ENCODE measurements at regions not wholly inside any gene's neighbourhood (a gene's known extent, or its start where the extent isn't known, plus 50 kb on each side); places are given as distances from the start of the nearest gene placed in this dataset.
"Not testable (repeated sequence)": the region's sequence is repeated elsewhere in the genome, so short reads cannot be mapped to it uniquely, and the experiment has no call there.

DNA sequence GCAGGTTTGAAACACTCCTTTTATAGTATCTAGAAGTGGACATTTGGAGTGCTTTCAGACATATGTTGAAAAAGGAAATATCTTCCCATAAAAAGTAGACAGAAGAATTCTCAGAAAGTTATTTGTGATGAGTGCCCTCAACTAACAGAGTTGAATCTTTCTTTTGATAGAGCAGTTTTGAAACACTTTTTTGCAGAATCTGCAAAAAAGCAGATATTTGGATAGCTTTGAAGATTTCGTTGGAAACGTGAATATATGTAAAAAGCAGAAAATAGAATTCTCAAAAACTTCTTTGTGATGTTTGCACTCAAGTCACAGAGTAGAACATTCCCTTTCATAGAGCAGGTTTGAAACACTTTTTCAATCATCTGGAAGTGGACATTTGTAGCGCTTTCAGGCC lies 676.4 kb upstream of the ZNF337 start:
- not testable (repeated sequence) for DNase-seq

DNA sequence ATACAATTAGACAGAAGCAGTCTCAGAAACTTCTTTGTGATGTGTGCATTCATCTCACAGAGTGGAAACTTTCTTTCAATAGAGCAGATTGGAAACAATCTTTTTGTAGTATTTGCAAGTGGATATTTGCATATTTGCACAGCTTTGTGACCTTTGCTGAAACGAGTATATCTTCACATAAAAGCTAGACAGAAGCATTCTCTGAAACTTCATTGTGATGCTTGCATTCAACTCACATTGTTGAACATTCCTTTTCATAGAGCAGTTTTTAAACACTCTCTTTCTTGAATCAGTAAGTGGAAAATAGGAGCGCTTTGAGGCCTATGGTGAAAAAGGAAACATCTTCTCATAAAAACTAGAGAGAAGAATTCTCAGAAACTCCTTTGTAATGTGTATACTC lies 657.9 kb upstream of the ZNF337 start:
- DNase-seq: no peak

DNA sequence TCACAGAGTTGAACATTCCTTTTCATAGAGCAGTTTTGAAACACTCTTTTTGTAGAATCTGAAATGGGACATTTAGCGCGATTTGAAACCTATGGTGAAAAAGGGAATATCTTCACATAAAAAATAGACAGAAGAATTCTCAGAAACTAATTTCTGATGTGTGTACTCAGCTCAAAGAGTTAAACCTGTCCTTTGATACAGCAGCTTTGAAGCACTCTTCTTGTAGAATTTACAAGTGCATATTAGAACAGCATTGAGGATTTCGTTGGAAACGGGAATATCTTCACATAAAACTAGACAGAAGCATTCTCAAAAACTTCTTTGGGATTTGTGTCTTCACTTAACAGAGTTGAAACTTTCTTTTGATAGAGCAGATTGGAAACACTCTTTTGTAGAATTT lies 650.7 kb upstream of the ZNF337 start:
- no peak for DNase-seq

DNA sequence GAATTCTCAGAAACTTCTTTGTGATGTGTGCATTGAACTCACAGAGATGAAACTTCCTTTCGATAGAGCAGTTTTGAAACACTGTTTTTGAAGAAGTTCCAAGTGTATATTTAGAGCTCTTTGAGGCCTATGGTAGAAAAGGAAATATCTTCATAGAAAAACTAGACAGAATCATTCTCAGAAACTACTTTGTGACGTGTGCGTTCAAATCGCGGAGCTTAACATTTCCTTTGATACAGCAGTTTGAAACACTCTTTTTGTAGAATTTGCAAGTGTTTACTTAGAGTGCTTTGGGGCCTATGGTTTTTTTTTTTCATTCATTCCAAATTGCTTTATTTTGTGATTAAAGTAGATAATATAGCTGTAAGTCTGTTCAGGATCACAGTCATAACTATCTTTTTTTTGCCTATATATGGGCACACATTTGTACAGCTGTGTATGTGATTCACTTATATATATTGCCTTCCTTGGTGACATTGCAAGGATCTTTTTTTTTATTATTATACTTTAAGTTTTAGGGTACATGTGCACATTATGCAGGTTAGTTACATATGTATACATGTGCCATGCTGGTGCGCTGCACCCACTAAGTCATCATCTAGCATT lies 643.9 kb upstream of the ZNF337 start:
- DNase-seq: not testable (repeated sequence)

DNA sequence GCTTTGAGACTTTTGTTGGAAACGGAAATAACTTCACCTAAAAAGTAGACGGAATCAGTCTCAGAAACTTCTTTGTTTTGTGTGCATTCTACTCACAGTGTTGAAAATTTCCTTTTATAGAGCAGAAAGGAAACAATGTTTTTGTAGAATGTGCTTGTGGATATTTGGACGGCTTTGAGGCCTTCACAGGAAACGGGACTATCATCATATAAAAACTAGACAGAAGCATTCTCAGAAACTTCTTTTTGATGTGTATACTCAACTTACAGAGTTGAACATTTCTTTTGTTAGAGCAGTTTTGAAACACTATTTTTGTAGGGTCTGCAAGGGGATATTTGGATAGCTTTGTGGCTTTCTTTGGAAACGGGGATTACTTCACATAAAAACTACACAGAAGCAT lies 627.5 kb upstream of the ZNF337 start:
- DNase-seq: no peak

DNA sequence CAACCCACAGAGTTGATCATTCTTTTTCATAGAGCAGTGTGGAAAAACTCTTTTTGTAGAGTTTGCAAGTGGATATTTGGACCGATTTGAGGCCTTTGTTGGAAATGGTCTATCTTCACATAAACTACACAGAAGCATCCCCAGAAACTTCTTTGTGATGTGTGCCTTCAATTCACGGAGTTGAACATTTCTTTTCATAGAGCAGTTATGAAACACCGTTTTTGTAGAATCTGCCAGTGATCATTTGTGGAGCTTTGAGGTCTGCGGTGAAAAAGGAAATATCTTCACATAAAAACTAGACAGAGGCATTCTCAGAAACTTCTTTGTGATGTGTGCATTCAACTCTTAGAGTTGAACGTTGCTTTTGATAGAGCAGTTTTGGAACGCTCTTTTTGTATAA lies 618.4 kb upstream of the ZNF337 start:
- no peak for DNase-seq

DNA sequence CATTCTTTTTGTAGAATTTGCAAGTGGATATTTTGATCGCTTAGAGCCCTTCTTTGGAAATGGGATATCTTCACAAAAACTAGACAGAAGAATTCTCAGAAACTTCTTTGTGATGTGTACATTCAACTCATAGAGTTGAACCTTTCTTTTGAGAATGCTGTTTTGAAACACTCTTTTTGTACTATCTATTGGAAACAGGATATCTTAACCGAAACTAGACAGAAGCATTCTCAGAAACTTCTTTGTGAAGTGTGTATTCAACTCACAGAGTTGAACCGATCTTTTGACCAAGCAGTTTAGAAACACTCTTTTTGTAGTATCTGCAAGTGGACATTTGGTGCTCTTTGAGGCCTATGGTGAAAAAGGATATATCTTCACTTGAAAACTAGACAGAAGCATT lies 613.1 kb upstream of the ZNF337 start:
- DNase-seq: not testable (repeated sequence)

DNA sequence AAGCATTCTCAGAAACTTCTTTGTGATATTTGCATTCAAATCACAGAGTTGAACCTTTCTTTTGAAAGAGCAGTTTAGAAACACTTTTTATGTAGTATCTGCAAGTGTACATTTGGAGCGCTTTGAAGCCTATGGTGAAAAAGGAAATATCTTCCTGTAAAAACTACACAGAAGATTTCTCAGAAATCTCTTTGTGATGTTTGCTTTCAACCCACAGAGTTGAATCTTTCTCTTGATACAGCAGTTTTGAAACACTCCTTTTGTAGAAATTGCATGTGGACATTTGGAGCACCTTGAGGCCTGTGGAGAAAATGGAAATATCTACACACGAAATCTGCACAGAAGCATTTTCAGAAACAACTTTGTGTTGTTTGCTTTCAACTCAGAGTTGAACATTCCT lies 612.3 kb upstream of the ZNF337 start:
- no peak for DNase-seq

DNA sequence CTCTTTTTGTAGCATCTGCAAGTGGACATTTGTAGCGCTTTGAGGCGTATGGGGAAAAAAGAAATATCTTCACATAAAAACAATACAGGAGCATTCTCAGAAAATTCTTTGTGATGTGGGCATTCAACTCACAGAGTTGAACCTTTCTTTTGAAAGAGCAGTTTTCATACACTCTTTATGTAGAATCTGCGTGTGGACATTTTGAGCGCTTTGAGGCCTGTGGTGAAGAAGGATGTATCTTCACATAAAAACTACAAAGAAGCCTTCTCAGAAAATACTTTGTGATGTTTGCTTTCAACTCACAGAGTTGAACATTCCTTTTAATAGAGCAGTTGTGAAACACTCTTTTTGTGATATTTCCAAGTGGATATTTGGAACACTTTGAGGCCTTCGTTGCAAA lies 598.4 kb upstream of the ZNF337 start:
- DNase-seq: no peak

DNA sequence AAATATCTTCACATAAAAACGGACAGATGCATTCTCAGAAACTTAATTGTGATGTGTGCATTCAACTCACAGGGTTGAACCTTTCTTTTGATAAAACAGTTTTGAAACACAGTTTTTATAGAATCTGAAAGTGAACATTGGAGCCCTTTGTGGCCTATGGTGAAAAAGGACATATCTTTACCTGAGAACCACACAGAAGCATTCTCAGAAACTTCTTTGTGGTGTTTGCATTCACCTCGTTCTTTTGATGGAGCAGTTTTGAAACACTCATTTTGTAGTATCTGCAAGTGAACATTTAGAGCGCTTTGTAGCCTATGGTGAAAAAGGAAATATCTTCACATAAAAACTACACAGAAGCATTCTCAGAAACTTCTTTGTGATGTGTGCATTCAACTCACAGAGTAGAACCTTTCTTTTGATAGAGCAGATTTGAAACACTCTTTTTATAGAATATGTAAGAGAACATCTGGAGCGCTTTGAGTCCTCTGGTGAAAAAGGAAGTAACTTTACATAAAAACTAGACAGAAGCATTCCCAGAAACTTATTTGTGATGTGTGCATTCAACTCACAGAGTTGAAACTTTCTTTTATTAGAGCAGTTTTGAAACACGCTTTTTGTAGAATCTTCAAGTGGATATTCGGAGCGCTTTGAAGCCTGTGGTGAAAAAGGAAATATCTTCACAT lies 591.9 kb upstream of the ZNF337 start:
- DNase-seq: not testable (repeated sequence)

DNA sequence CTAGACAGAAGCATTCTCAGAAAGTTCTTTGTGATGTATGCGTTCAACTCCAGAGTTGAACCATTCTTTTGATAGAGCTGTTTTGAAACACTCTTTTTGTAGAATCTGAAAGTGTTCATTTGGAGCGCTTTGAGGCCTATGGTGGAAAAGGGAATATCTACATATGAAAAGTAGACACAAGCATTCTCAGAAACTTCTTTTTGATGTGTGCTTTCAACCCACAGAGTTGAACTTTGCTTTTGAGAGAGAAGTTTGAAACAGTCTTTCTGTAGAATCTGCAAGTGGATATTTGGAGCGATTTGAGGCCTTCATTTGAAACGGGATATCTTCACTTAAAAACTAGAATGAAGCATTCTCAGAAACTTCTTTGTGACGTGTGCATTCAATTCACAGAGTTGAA lies 582.6 kb upstream of the ZNF337 start:
- DNase-seq: no peak

DNA sequence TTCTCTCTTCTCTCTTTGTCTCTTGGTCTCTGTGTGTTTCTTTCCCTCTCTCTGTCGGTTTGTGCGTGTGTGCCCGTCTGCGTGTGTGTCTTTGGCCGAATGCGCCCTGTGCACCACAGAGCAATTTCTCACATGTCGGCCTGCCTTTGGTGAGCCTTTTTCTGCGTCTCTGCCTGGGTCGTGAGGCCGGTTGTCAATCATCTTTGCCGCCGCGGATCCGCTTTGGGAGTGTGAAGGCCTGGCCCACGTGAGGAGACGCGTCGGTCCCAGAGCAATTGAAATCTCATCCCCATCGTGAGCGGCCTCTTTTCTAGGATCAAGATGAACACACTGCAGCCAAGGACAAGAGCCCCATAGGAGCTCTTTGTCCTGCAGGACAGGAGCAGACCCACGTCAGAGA lies 580.7 kb upstream of the ZNF337 start:
- DNase-seq: no peak

DNA sequence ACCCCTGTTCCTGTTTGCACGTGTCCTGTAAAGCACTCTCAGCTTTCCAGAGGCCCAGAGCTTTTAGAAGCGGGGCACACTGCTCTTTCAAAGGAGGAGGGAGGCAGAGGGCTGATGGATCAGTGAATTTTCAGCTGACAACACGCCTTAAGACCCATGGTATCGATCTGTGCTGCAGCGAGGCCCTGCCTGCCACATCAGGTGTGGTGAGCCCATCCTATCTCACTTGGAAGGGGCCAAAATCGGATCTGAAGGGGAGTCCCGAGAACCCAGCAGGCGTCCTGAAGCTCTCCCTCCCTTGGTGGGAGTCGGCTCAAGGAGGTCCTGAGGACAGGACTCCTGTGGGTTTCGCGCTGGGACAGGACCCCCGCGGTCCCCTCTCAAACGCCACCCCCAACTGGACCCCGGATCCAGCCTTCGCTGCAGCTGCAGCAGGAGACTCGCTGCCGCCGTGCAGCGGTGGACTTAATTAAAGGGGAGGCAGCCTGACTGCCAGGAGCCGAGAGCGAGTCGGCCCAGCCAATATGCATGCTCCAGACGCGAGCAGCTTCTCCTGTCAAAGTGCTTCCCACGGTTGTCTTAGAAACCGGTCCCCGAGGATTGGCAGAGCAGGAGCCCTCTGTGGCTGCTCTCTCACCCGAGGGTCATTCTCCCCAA lies 580.0 kb upstream of the ZNF337 start:
- DNase-seq: no peak

DNA sequence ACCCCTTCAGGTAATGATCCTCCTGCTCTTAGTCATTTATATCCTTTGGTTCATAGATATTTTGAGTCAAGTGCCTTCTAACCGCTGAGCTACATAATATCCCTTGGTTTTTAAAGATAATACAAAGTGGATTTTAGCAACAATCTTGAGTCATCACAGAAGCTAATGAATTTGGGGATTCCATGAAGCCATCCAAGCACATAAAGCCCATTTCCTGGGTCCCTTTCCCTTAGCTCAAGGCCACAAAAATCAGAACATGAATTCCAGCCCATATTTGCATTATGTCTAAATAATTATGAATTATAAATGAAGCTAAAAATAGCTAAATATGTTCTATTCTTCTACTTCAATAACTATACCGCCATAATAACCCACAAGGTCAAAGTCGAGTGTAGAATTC lies 572.1 kb upstream of the ZNF337 start:
- not testable (repeated sequence) for DNase-seq

DNA sequence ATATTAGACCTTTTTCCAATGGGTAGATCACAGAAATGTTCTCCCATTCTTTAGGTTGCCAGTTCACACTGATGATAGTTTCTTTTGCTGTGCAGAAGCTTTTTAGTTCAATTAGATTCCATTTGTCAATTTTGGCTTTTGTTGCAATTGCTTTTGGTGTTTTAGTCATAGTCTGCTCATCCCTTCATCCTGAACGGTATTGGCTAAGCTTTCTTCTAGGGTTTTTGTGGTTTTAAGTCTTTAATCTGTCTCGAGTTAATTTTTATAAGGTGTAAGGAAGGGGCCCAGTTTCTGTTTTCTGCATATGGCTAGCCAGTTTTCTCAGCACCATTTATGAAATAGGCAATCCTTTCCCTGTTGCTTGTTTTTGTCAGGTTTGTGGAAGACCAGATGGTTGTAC lies 564.3 kb upstream of the ZNF337 start:
- DNase-seq: not testable (repeated sequence)

DNA sequence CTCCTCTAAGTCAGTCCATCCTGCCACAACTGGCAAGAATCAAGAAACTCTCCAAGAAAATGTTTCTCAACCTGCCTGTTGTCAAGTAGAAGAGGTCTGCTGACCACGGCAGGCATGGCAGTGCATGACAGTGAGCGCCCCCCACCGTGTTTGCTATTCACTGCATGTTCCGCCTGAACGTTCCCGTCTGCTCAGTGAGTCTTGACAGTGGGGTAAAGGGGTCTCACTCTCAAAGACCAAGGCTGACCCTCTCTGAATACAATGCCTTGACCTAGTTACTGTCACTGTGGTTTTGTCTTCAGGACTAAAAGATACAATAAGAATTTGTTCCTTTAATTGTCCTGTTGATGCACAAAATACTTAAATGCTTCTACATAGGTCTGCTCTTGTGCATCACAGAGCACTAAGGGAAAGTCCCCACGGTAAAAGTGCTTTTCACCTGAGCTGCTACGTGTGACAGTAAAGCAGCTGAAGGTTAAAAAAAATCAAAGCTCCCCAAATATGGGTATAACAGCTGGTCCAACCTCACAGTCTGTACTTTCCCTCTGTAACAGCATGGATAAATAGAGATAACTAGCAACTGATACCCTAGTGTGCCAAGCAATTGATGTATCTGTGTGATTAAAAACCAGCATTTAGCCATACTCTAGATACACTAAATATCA lies 555.8 kb upstream of the ZNF337 start:
- not testable (repeated sequence) for DNase-seq

DNA sequence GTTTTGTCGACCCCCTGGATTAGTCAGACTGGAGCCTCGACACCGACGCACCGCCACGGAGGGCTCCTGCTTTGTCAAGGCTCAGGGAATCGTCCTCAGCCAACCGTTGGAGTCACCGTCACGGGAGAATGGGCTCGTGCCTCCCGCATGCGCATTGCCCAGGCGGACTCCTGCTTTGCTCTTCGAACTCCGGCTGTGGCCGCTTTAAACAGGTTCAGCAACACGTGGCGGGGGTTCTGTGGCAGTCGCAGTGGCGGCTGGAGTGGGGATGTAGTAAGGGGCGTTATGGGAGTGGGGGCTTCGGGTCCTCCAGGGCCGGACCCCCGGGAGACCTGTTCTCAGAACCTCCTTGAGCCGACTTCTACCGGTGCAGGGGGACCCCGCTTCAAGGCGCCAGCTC lies 554.7 kb upstream of the ZNF337 start:
- not testable (repeated sequence) for DNase-seq

DNA sequence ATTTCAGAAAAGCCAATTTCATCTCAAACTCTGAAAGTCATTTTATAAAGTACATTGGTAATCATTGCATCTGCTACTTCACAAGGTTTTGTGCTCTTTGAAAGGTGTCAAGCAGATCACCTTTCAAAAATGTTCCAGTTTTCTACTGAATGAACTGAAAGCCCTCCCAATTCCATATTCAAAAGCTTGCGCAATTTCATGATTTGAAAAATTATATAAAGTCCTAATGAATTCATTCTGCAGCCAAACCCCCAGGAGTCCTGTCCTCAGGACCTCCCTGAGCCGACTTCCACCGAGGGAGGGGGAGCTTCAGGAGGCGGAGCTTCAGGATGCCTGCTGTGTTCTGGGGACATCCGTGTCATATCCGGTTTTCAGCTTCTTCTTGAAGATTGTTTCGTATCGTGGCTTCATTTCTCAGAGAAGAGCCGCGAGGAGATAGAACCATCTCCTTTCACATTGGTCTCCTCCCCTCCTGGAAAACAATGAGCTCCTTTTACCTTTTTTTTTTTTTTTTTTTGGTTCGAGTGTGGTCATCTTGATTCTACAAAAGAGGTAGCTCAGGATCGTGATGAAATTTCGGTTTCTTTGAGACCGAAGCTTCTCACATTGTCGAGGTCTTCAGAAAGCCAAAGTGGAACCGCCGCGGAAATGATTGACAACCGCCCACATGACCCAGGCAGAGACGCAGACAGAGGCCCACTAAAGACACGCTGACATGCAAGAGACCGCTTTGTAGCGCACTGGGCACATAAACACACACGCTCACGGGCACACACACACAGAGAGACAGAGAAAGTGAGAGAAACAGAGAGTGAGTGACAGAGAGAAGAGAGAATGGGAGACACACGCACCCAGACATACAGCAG lies 553.8 kb upstream of the ZNF337 start:
- DNase-seq: not testable (repeated sequence)

DNA sequence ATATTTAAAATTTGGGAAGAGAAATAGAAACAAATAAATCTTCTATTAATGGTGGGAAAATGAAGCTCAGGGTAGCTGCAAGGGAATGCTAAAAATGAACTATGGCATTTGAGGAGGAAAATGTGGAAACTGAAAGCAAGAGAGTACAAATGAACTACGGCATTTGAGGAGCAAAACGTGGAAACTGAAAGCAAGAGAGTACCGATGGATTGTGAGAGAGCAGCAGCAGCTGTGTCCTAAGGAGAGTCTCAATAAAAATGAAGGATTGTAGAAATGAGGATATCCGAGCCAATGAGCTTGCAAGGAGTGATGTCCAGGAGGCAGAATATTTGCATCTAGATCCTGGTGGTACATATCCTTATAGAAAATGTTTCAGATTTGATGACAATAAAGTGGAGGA lies 547.1 kb upstream of the ZNF337 start:
- no peak for DNase-seq

DNA sequence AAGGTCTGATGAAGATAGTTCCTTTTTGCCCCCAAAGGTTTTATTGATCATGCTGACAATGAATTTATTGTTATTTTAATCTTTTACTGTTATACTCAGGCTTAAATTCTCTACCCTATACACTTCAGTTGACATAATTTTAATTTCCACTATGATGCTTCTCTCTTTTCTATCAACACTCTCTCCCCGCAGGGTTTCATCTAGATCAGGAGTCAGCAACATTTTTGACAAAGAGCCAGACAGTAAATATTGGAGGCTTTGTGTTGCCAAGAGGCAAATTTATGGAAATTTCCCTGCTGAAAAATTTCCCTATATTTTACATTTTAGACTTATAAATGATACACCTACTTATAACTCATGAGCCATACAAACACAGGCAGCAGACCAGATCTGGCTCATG lies 524.0 kb upstream of the ZNF337 start:
- DNase-seq: not testable (repeated sequence)

DNA sequence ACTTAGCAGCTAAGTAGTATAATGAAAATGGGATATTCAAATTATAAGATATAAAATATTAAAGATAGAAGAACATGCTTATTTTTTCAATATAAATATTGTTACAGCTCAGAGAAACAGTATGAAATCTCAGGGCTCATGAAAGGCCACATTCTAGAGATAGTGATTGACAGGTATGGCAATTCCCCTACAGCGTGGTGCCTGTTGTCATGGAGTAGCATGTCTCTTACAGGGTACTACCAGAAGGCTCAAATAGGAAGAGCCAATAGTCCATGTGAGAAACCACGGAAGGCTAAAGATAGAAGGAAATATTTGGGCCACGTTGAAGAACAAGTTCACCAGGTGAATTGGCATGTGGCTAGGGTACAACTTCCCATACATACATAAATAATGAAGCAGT lies 522.9 kb upstream of the ZNF337 start:
- not testable (repeated sequence) for DNase-seq

DNA sequence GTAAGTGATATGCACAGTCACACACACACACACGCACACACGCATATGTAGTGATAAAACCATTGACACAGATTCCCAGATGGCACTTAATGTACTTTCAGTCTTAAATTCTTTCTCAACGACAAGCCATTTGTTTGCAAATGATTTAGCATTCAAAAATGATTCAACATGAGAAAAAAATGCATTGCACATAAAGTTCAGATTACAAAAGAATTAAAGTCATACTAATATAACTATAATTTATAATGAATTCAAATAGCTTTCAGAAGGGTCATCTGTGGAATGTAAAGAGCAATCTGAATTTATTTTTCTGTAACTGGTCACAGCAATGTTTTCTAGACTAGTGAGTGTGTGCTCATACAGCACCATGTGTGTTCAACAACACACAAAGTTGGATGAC lies 521.6 kb upstream of the ZNF337 start:
- DNase-seq: no peak

DNA sequence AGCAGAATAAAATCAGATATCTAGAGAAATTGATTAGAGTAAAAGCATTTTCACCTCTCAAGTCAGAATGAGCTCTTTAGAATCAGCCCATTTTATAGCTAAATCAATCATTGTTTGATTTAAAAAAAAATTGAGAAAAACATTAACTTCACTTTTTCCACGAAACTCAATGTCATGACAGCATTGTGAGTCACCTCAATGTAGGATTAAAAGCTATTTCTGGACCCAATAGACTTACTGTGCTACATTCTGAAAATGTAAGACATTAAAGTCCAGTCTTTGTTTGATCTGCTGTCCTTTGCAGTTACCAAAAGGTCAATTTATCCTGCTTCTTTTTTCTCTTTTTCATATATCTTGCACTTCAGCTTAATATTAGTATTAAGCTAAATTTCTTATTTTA lies 519.4 kb upstream of the ZNF337 start:
- DNase-seq: no peak
